Upper lobe of left lung (tissue), 4 donors: ENCODE measurements at regions not wholly inside any gene's neighbourhood (a gene's known extent, or its start where the extent isn't known, plus 50 kb on each side); places are given as distances from the start of the nearest gene placed in this dataset.

ENCODE experiments used
- CTCF ChIP-seq, 6 experiments: fragments of 450-650 bp in 4 of 6; fragments of 200-600 bp in 2 of 6; sonication (generic) in 2 of 6; IDR thresholded peaks; one replicate each; pipeline ENCODE4 v1.5.1; 2016 to 2019; ENCODE audit warnings: antibody characterized with exemption in 6 of 6
- POLR2A ChIP-seq, 4 donors: fragments of 450-650 bp; IDR thresholded peaks; one replicate each; pipeline ENCODE4 v1.5.1; 2016 to 2017; ENCODE audit warnings: antibody characterized with exemption in 4 of 4, mild to moderate bottlenecking in 2 of 4

GRCh38 chr3:176526225-176526624, 671.1 kb downstream of the TBL1XR1 start:
- TF ChIP-seq CTCF (IDR thresholded peaks at IDR 0.05), result no peak
- TF ChIP-seq POLR2A (IDR thresholded peaks at IDR 0.05), result no peak
